ENCODE measurements at regions not wholly inside any gene's neighbourhood (a gene's known extent, or its start where the extent isn't known, plus 50 kb on each side); places are given as distances from the start of the nearest gene placed in this dataset.
"Not testable (repeated sequence)": the region's sequence is repeated elsewhere in the genome, so short reads cannot be mapped to it uniquely, and the experiment has no call there.

DNA sequence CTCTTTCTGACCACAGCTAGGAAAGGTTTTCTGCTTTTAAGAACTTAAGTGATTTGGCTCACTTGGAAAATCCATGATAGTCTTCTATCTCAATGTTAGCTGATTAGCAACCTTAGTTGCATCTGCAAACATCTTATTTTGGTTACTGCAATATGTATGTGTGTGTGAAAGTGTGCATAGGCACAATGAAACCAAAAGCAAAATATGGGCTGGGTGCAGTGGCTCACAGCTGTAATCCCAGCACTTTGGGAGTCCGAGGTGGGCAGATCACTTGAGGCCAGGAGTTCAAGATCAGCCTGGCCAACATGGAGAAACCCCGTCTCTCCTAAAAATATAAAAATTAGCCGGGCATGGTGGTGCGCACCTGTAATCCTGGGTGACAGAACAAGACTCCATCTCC is 246.9 kb upstream of the NCAM1 start:
- DNase-seq (ENCODE audit: low read depth, low spot score); H3K9me3 ChIP-seq (ENCODE audit: control insufficient read depth, insufficient read depth, low read length); H3K4me1 ChIP-seq (ENCODE audit: control insufficient read depth, insufficient read depth, low read length); H3K27me3 ChIP-seq (ENCODE audit: control insufficient read depth, insufficient read depth, low read length); H3K27ac ChIP-seq (ENCODE audit: low read length); H3K4me3 ChIP-seq (ENCODE audit: low read length); H3K36me3 ChIP-seq (ENCODE audit: control insufficient read depth, insufficient read depth, low read length): not testable (repeated sequence)
- WGBS (ENCODE audit: insufficient coverage, insufficient read length): no CpG with 5 or more reads among the region's 4 CpGs

DNA sequence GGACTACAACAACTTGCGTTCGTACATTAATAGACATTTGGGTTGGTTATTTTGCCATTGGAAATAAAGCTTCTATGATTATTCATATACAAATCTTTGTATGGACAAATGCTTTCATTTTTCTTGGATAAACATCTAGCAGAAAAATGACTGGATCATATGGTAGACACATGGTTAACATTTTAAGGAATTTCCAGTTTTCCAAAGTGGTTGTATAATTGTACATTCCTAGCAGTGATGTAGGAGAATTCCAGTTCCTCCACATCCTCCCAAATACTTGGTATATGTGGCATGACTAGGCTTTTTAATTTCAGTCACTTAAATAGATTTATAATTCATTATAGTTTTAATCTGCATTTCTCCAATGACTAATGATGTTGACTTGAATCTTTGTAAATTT is 246.2 kb upstream of the NCAM1 start:
- WGBS (ENCODE audit: insufficient coverage, insufficient read length): no CpG with 5 or more reads among the region's 2 CpGs
- no peaks in the 10 kb centered on the region for H3K4me1 ChIP-seq (ENCODE audit: control insufficient read depth, insufficient read depth, low read length)
- no peak overlapping the region for H3K4me3 ChIP-seq (ENCODE audit: low read length)
- no peak overlapping the region for H3K27ac ChIP-seq (ENCODE audit: low read length)
- DNase-seq (ENCODE audit: low read depth, low spot score): no peak
- no peaks in the 10 kb centered on the region for H3K27me3 ChIP-seq (ENCODE audit: control insufficient read depth, insufficient read depth, low read length)
- H3K36me3 ChIP-seq (ENCODE audit: control insufficient read depth, insufficient read depth, low read length): no peaks in the 10 kb centered on the region
- no peaks in the 10 kb centered on the region for H3K9me3 ChIP-seq (ENCODE audit: control insufficient read depth, insufficient read depth, low read length)

DNA sequence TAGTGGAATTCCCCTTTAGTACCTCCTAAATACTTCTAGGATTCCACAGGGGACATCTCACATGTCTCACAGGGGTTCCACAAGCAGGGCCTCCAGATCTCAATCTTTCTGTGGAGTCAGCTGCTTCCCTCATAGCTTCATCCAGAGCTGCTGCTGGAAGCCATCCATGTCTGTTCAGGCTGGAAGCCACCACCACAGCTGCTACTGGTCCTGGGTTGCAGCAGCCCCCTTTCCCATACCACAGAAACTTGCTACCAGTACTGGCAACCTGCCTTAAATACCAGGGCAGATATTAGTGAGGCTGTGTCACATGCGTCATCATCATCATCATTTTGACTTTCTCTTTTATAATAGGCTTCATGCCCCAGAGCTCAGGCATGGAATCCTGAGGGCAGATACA is 242.7 kb upstream of the NCAM1 start:
- DNase-seq (ENCODE audit: low read depth, low spot score): no peak
- Histone ChIP-seq H3K9me3 (ENCODE audit: control insufficient read depth, insufficient read depth, low read length) (no peaks in the 10 kb centered on the region), H3K36me3 (ENCODE audit: control insufficient read depth, insufficient read depth, low read length) (no peaks in the 10 kb centered on the region), H3K4me3 (ENCODE audit: low read length) (no peak overlapping the region), H3K27me3 (ENCODE audit: control insufficient read depth, insufficient read depth, low read length) (no peaks in the 10 kb centered on the region), H3K4me1 (ENCODE audit: control insufficient read depth, insufficient read depth, low read length) (no peaks in the 10 kb centered on the region), H3K27ac (ENCODE audit: low read length) (no peak overlapping the region)
- no CpG with 5 or more reads among the region's 1 CpG for WGBS (ENCODE audit: insufficient coverage, insufficient read length)

DNA sequence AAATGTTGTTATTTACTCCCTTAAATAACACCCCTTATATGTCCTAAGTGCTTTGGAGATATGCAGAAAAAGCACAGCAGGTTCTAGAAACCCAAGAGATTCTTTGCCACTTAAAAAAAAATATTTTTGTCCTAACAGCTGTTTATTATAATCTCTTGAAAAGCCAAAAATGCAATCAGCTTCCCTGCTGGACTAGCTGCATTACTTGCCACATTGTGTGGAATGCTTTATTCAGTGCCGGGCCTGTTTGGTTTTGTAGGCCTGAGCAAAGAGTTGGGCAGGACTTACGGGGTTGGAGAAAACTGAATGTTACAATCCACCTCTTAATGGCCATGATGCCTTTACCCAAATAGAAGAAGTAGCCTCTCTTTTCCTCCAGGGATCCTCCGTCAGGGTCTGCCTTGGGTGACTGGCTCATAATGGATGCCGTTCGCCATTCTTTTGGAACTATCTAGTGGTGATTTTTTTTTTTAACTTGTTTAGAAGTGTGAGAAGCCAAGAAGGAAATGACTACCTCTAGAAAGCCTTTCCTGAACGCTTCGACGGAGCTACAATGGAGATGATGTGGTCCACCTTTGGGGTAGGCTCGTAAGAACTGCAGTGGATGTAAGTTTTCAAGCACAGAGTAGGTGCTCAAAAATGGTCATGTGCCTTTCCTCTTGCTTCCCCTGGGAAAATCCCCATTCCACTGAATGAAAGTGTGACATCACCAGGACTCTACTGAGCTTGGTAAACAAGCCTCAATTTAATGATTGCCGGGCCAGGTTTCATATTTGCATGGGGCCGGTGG is 241.3 kb upstream of the NCAM1 start:
- H3K9me3 ChIP-seq (ENCODE audit: control insufficient read depth, insufficient read depth, low read length): no peaks in the 10 kb centered on the region
- H3K4me3 ChIP-seq (ENCODE audit: low read length): no peak overlapping the region
- no peak overlapping the region for H3K27ac ChIP-seq (ENCODE audit: low read length)
- no peaks in the 10 kb centered on the region for H3K36me3 ChIP-seq (ENCODE audit: control insufficient read depth, insufficient read depth, low read length)
- no peaks in the 10 kb centered on the region for H3K4me1 ChIP-seq (ENCODE audit: control insufficient read depth, insufficient read depth, low read length)
- DNase-seq (ENCODE audit: low read depth, low spot score): no peak
- H3K27me3 ChIP-seq (ENCODE audit: control insufficient read depth, insufficient read depth, low read length): no peaks in the 10 kb centered on the region
- WGBS (ENCODE audit: insufficient coverage, insufficient read length): no CpG with 5 or more reads among the region's 11 CpGs

DNA sequence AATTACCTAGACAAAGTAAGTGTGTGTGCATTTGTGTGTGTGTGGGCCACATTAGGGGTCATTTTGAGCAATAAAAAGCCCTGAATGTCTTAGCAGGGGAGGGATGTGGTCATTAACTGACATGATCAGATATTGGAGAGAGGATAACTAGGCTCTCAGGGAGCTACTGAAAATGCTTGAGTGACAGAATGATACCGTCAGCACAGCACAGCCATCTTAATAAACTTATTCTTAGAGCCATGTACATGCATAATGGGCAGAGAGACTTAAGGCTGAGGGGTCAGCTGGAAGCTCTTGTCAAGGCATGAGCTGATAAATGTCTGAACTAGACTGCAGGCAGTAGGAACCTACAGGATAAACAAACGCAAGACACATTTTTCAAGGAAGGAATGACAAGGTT is 239.1 kb upstream of the NCAM1 start:
- no peaks in the 10 kb centered on the region for H3K9me3 ChIP-seq (ENCODE audit: control insufficient read depth, insufficient read depth, low read length)
- no peak overlapping the region for H3K27ac ChIP-seq (ENCODE audit: low read length)
- no peaks in the 10 kb centered on the region for H3K36me3 ChIP-seq (ENCODE audit: control insufficient read depth, insufficient read depth, low read length)
- H3K27me3 ChIP-seq (ENCODE audit: control insufficient read depth, insufficient read depth, low read length): no peaks in the 10 kb centered on the region
- no peak overlapping the region for H3K4me3 ChIP-seq (ENCODE audit: low read length)
- no peak for DNase-seq (ENCODE audit: low read depth, low spot score)
- no CpG with 5 or more reads among the region's 2 CpGs for WGBS (ENCODE audit: insufficient coverage, insufficient read length)
- H3K4me1 ChIP-seq (ENCODE audit: control insufficient read depth, insufficient read depth, low read length): no peaks in the 10 kb centered on the region

DNA sequence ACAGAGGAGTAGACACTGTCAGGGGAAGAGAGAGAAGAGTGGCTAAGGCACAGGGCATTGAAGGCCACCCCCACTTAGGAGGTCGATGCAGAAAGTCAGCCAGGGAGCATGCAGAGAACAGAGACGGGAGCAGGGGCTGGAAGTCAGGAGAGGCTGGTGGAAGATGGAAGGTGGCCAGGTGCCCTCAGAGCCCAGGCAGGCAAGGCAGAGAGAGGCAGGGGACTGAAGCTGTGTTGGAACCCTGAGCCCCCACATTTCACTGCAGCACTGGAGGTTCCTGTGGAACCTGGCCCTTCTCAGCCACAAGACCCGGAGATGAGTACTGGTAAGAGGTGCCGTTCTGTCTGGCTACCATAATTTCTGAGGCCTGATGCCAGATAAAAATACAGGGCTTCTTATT is 238.3 kb upstream of the NCAM1 start:
- H3K27ac ChIP-seq (ENCODE audit: low read length): no peak overlapping the region
- no peaks in the 10 kb centered on the region for H3K36me3 ChIP-seq (ENCODE audit: control insufficient read depth, insufficient read depth, low read length)
- no CpG with 5 or more reads among the region's 4 CpGs for WGBS (ENCODE audit: insufficient coverage, insufficient read length)
- DNase-seq (ENCODE audit: low read depth, low spot score): no peak
- no peaks in the 10 kb centered on the region for H3K4me1 ChIP-seq (ENCODE audit: control insufficient read depth, insufficient read depth, low read length)
- no peaks in the 10 kb centered on the region for H3K9me3 ChIP-seq (ENCODE audit: control insufficient read depth, insufficient read depth, low read length)
- no peaks in the 10 kb centered on the region for H3K27me3 ChIP-seq (ENCODE audit: control insufficient read depth, insufficient read depth, low read length)
- no peak overlapping the region for H3K4me3 ChIP-seq (ENCODE audit: low read length)

DNA sequence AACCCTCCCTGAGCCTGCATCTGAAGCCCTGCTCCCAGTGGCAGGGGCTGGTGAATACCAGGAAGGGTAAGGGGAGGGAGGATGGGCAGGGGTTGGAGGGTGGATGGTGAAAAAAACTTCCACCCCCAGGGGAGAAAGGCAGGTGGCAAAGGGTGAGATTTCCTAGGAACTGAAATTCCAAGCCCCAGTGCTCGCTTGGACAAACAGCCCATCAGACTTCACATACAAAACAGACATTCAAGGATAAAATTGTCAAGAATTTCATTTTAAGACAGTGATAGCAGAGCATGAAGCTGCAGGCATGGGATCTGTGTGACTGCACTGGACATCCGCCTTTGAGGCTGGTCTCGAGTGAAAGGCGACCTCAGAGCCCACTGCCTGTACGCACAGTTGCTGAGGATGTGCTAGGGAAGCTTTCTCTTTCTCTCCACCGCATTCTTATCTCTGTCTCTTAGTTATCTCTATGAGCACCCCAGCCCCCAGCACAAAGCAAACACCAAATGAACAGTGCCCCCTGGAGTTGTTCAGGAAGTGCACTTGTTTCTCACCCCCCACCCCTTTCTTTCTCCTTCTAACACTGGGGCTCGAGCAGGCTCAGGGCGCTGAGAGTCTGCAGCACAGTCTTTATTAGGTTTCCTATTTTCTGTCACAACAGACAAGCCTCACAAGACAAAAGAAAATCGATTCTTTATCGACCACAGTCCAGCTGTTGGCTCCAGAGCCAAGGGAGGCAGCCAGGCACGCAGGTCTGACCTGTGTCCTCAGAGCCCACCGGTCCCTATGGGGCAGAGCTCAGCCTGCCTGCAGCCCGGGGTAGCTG is 237.3 kb upstream of the NCAM1 start:
- Histone ChIP-seq H3K9me3 (ENCODE audit: control insufficient read depth, insufficient read depth, low read length) (no peaks in the 10 kb centered on the region), H3K27ac (ENCODE audit: low read length) (no peak overlapping the region), H3K4me1 (ENCODE audit: control insufficient read depth, insufficient read depth, low read length) (no peaks in the 10 kb centered on the region), H3K36me3 (ENCODE audit: control insufficient read depth, insufficient read depth, low read length) (no peaks in the 10 kb centered on the region), H3K4me3 (ENCODE audit: low read length) (no peak overlapping the region), H3K27me3 (ENCODE audit: control insufficient read depth, insufficient read depth, low read length) (no peaks in the 10 kb centered on the region)
- no CpG with 5 or more reads among the region's 13 CpGs for WGBS (ENCODE audit: insufficient coverage, insufficient read length)
- DNase-seq (ENCODE audit: low read depth, low spot score): no peak

DNA sequence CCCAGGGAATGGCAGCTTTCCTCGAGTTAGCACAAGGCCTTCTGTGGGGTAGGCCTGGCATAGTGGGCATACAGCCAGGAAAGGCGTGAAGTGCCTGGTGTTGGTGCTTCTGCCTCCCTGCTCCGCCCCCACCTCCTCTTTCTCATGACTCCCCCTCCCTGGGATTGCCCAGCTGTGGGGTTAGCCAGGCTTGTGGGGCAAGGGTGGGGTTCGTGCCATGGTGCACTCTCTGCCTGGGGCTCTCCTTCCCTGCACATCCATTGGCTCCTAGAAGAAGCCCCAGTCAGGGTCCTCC is 236.8 kb upstream of the NCAM1 start:
- Histone ChIP-seq H3K27me3 (ENCODE audit: control insufficient read depth, insufficient read depth, low read length) (no peaks in the 10 kb centered on the region), H3K4me1 (ENCODE audit: control insufficient read depth, insufficient read depth, low read length) (no peaks in the 10 kb centered on the region), H3K36me3 (ENCODE audit: control insufficient read depth, insufficient read depth, low read length) (no peaks in the 10 kb centered on the region), H3K27ac (ENCODE audit: low read length) (no peak overlapping the region), H3K4me3 (ENCODE audit: low read length) (no peak overlapping the region), H3K9me3 (ENCODE audit: control insufficient read depth, insufficient read depth, low read length) (no peaks in the 10 kb centered on the region)
- no peak for DNase-seq (ENCODE audit: low read depth, low spot score)
- WGBS (ENCODE audit: insufficient coverage, insufficient read length): no CpG with 5 or more reads among the region's 4 CpGs

DNA sequence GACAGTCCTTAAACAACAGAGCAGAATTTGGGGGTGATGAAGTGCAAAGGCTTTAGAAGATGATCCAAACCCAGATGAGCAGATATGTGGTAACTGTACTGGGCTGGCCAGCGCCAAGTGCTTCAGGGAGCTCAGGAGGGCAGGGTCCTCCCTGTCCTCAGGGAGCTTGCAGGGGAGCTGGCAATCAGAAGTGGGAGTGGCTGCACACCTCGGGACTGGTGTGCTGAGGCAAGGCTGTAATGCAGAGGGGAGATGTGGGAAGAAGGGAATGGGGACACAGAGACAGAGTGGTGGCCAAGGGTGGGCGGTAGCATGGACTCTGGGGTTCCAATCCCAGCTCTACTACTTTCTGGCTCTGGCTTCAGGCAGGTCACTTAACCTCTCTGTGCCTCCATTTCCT is 235.6 kb upstream of the NCAM1 start:
- Histone ChIP-seq H3K9me3 (ENCODE audit: control insufficient read depth, insufficient read depth, low read length) (no peaks in the 10 kb centered on the region), H3K36me3 (ENCODE audit: control insufficient read depth, insufficient read depth, low read length) (no peaks in the 10 kb centered on the region), H3K27ac (ENCODE audit: low read length) (no peak overlapping the region), H3K27me3 (ENCODE audit: control insufficient read depth, insufficient read depth, low read length) (no peaks in the 10 kb centered on the region), H3K4me3 (ENCODE audit: low read length) (no peak overlapping the region), H3K4me1 (ENCODE audit: control insufficient read depth, insufficient read depth, low read length) (no peaks in the 10 kb centered on the region)
- no CpG with 5 or more reads among the region's 3 CpGs for WGBS (ENCODE audit: insufficient coverage, insufficient read length)
- no peak for DNase-seq (ENCODE audit: low read depth, low spot score)

DNA sequence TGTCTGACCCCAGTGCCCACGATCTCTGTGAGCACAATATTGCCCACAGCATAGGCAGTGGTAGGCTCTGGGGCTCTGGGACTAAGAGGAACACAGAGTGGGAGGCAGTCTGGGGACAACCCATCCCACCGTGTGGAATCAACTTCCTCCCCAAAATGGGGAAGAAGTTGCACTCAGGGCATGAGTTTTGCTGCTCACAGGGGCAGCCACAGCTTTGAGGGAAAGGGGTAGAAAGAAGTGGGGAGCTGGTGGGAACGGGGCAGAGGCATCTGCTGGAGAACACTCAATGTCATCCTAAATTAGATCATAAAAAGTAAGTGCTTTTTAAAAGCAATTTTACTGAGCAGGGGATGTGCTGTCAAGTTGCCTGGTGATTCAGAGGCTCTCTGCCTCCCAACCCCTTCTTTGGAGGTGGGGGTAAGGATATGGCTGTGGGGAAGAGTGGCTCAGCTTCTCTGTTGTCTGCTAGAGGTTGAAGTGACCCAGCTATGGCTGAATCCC is 233.8 kb upstream of the NCAM1 start:
- no peak for DNase-seq (ENCODE audit: low read depth, low spot score)

More for the DNA sequence above, 233.8 kb upstream of the NCAM1 start:
- Histone ChIP-seq H3K27me3 (ENCODE audit: control insufficient read depth, insufficient read depth, low read length) (no peaks in the 10 kb centered on the region), H3K36me3 (ENCODE audit: control insufficient read depth, insufficient read depth, low read length) (no peaks in the 10 kb centered on the region), H3K4me3 (ENCODE audit: low read length) (no peak overlapping the region), H3K4me1 (ENCODE audit: control insufficient read depth, insufficient read depth, low read length) (no peaks in the 10 kb centered on the region), H3K27ac (ENCODE audit: low read length) (no peak overlapping the region), H3K9me3 (ENCODE audit: control insufficient read depth, insufficient read depth, low read length) (no peaks in the 10 kb centered on the region)
- no CpG with 5 or more reads among the region's 3 CpGs for WGBS (ENCODE audit: insufficient coverage, insufficient read length)

Measured in iPS DF 6.9 (cell line).